Activated CD4-positive, alpha-beta T cell treated with anti-CD3 and anti-CD28 coated beads for 36 hours (primary cell): ENCODE measurements at regions not wholly inside any gene's neighbourhood (a gene's known extent, or its start where the extent isn't known, plus 50 kb on each side); places are given as distances from the start of the nearest gene placed in this dataset.

ENCODE experiments used
- ATAC-seq: fragments of 200-7000 bp; cut with Tn5 transposase; one replicate; pipeline ENCODE4 v1.10.0; 2021; ENCODE audit warnings: mild to moderate bottlenecking, moderate library complexity
- CTCF ChIA-PET: fragments of 350-600 bp; sonication (Branson Sonifier 250); formaldehyde crosslinking; loops from one replicate; lab custom pipeline; 2021; ENCODE audit warnings: antibody characterized with exemption; lab: Charles Lee
- POLR2A ChIA-PET: fragments of 350-600 bp; sonication (Branson Sonifier 250); formaldehyde crosslinking; loops from one replicate; lab custom pipeline; 2021; ENCODE audit warnings: antibody characterized with exemption, inconsistent platforms; lab: Charles Lee
- DNase-seq: peaks from one replicate; pipeline ENCODE4 v3.0.0-alpha.2; 2020
- H3K27ac Mint-ChIP-seq: one replicate; pipeline ENCODE4 v1.8.0; 2021; ENCODE audit warnings: mixed read lengths
- H3K27me3 Mint-ChIP-seq: one replicate; pipeline ENCODE4 v1.8.0; 2021; ENCODE audit warnings: mixed read lengths
- H3K36me3 Mint-ChIP-seq: one replicate; pipeline ENCODE4 v1.8.0; 2021; ENCODE audit warnings: low read depth, mixed read lengths
- H3K4me1 Mint-ChIP-seq: one replicate; pipeline ENCODE4 v1.8.0; 2021; ENCODE audit warnings: mixed read lengths
- H3K4me3 Mint-ChIP-seq: one replicate; pipeline ENCODE4 v1.8.0; 2021; ENCODE audit warnings: mild to moderate bottlenecking, moderate library complexity, mixed read lengths
- H3K9me3 Mint-ChIP-seq: one replicate; pipeline ENCODE4 v1.8.0; 2021; ENCODE audit warnings: low read depth, mixed read lengths
- intact Hi-C, 2 experiments: fragments of 100-400 bp; cut with DNase I in 1 of 2; cut with micrococcal nuclease in 1 of 2; formaldehyde crosslinking; loops; one replicate each; pipeline versions ENCODE4 v1.14.2 to v1.15.1; 2022 to 2024; cut with DNase I, micrococcal nuclease

- Mint-ChIP-seq H3K4me1 (no peaks in the 10 kb centered on the region), H3K27ac (no peak overlapping the region), H3K27me3 (no peaks in the 10 kb centered on the region), H3K9me3 (no peaks in the 10 kb centered on the region), H3K36me3 (no peaks in the 10 kb centered on the region), H3K4me3 (no peak overlapping the region)
- ChIA-PET CTCF (interaction anchor here (0.7 kb wide), 1 partner anchor 38 kb away, joined by 3 read pairs; no protein-coding TSS in a partner anchor), POLR2A (no interaction called here)
- ATAC-seq: no peak
- no peak for DNase-seq
- intact Hi-C loops: no loop called here
These were observed 154.1 kb upstream of the UNC5B start for GRCh38 chr10:71058308-71058707.

GRCh38 chr10:71059054-71059818 lies 153.1 kb upstream of the UNC5B start:
- no peaks in the 10 kb centered on the region for H3K9me3 Mint-ChIP-seq
- H3K27me3 Mint-ChIP-seq: no peaks in the 10 kb centered on the region
- ChIA-PET CTCF (no interaction called here), POLR2A (no interaction called here)
- no peaks in the 10 kb centered on the region for H3K4me1 Mint-ChIP-seq
- ATAC-seq (no peak), DNase-seq (no peak)
- intact Hi-C loops: no loop called here
- H3K27ac Mint-ChIP-seq: no peak overlapping the region
- H3K4me3 Mint-ChIP-seq: no peak overlapping the region
- no peaks in the 10 kb centered on the region for H3K36me3 Mint-ChIP-seq

- no peak for ATAC-seq
- Mint-ChIP-seq H3K27me3 (no peaks in the 10 kb centered on the region), H3K36me3 (no peaks in the 10 kb centered on the region), H3K4me3 (no peak overlapping the region), H3K27ac (no peak overlapping the region), H3K9me3 (no peaks in the 10 kb centered on the region), H3K4me1 (no peaks in the 10 kb centered on the region)
- CTCF ChIA-PET: no interaction called here
- intact Hi-C loops: loop anchor here in 1 of 2 experiments (10.0 kb wide), 1 partner anchor 135 kb away; no protein-coding TSS in a partner anchor
- no peak for DNase-seq
- POLR2A ChIA-PET: no interaction called here
These were observed 152.4 kb upstream of the UNC5B start for GRCh38 chr10:71059943-71060342.

DNA sequence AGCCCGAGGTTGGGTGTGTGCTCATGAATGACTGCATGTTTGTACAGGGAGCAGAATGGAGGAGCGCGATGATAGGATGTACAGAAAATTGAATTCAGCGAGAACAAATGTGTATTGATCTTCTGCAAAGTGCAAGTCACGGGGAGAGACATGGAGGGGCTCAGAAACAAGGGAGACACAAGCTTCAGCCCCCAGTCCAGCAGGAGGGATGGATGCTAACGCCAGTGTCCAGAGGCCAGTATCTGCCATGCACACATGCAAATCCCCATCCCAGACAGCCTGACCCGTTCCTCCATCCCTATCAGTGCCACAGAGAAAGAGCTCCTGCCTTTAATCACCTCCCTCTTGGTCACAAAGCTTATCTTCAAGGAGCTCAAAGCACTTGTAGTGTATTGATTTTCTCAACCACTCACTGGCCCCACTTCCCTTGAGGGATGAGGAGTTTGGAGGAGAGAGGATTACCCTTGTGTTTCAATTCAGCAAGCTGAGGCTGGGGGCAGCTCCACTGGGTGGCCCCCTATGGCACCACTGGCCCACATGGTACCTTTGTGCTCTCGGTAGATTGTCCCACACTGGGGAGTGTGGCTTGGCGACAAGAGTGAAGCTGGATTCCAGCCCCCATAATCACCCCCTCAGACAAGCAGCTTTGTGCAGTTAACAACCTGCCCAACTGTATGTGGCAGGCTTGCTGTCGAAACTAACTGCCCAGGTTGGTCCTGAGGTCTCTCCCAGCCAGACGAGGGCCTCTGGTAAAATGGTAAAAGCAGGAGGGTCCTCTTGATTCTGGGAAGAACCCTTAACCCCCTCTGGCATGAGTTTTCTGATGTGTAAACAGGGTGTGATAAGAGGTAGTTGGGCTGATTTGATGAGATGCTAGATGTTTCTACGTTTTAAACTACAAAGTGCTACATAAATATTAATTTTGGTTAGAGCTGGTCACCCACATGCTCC lies 151.6 kb upstream of the UNC5B start:
- Mint-ChIP-seq H3K4me1 (no peaks in the 10 kb centered on the region), H3K36me3 (no peaks in the 10 kb centered on the region), H3K27me3 (no peaks in the 10 kb centered on the region), H3K4me3 (no peak overlapping the region), H3K27ac (no peak overlapping the region), H3K9me3 (no peaks in the 10 kb centered on the region)
- CTCF ChIA-PET: no interaction called here
- DNase-seq: no peak
- intact Hi-C loops: loop anchor here in 1 of 2 experiments (10.0 kb wide), 1 partner anchor 136 kb away; no protein-coding TSS in a partner anchor
- no peak for ATAC-seq
- POLR2A ChIA-PET: no interaction called here

DNA sequence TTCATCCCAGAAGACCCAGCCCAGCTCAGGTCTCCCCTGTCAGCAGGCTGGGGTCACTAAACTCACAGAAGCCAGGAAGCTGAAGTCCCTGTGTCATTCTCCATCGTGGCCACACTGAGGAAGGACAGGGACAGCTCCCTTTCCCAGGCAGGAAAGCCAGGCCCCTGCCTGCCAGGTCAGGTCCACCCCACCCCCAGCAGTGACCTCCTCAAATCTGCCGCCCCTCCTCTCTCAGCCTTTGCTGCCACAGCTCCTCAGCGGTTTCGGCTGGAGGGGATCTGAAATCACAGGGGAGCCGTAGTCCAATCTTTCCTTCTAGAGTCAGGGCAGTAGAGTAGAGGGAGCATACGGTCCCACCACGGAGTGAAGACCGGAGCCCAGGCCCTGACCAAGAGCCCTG lies 150.9 kb upstream of the UNC5B start:
- no peaks in the 10 kb centered on the region for H3K9me3 Mint-ChIP-seq
- ChIA-PET CTCF (interaction anchor here (1.0 kb wide), 1 partner anchor 36 kb away, joined by 3 read pairs; no protein-coding TSS in a partner anchor), POLR2A (no interaction called here)
- no peak for ATAC-seq
- H3K27me3 Mint-ChIP-seq: no peaks in the 10 kb centered on the region
- H3K4me1 Mint-ChIP-seq: no peaks in the 10 kb centered on the region
- DNase-seq: no peak
- H3K27ac Mint-ChIP-seq: no peak overlapping the region
- H3K4me3 Mint-ChIP-seq: no peak overlapping the region
- intact Hi-C loops: loop anchor here in 1 of 2 experiments (10.0 kb wide), 1 partner anchor 137 kb away; no protein-coding TSS in a partner anchor
- no peaks in the 10 kb centered on the region for H3K36me3 Mint-ChIP-seq

DNA sequence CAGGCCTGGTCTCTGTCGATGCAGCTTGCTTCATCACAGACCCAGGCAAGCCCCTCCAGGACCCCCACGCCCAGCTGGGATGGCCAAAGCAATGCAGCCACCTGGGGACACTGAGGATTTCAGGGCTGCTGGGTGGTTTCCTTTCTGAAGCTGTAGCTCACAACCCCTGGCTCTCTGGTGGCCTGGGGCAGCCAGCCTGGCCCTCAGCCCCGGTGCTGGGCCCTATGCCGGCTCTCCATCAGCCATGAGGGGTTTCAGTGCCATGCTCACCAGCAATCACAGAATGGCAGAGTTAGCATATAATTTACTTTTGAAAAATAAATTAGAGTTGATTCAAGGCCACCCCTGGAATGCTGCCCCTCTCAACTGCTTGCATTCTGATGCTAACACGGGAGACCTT lies 150.2 kb upstream of the UNC5B start:
- Mint-ChIP-seq H3K27me3 (no peaks in the 10 kb centered on the region), H3K36me3 (no peaks in the 10 kb centered on the region), H3K4me1 (no peaks in the 10 kb centered on the region), H3K4me3 (no peak overlapping the region), H3K9me3 (no peaks in the 10 kb centered on the region), H3K27ac (no peak overlapping the region)
- POLR2A ChIA-PET: no interaction called here
- CTCF ChIA-PET: interaction anchor here (0.5 to 1.0 kb wide), 3 partner anchors 35 to 395 kb away, joined by 3 to 4 read pairs (median 3); no protein-coding TSS in a partner anchor
- no peak for DNase-seq
- ATAC-seq: no peak
- intact Hi-C loops: loop anchor here in 1 of 2 experiments (10.0 kb wide), 1 partner anchor 137 kb away; no protein-coding TSS in a partner anchor

DNA sequence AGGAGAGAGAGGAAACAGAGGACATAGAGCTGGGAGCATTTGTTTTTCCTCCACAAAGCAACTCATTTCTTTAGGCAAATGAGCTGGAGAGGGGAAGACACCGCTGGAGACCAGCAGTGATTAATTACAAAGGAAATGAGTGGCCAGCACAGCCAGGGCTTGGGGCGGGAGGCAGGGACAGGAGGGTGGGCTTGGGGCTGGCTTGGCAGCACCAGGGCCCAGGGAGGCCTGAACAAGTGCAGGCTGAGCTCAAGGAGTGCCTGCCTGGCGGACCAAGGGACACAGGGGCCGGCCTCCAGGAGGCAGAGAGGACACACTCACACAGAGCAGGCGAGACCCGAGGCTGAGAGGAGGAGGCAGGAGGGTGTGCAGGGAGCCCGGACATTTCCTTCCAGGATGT lies 149.0 kb upstream of the UNC5B start:
- no peak for ATAC-seq
- H3K9me3 Mint-ChIP-seq: no peaks in the 10 kb centered on the region
- H3K4me3 Mint-ChIP-seq: no peak overlapping the region
- no peaks in the 10 kb centered on the region for H3K36me3 Mint-ChIP-seq
- no peak for DNase-seq
- no peaks in the 10 kb centered on the region for H3K27me3 Mint-ChIP-seq
- no peak overlapping the region for H3K27ac Mint-ChIP-seq
- intact Hi-C loops: loop anchor here in 1 of 2 experiments (10.0 kb wide), 1 partner anchor 139 kb away; no protein-coding TSS in a partner anchor
- no peaks in the 10 kb centered on the region for H3K4me1 Mint-ChIP-seq
- ChIA-PET POLR2A (no interaction called here), CTCF (no interaction called here)

DNA sequence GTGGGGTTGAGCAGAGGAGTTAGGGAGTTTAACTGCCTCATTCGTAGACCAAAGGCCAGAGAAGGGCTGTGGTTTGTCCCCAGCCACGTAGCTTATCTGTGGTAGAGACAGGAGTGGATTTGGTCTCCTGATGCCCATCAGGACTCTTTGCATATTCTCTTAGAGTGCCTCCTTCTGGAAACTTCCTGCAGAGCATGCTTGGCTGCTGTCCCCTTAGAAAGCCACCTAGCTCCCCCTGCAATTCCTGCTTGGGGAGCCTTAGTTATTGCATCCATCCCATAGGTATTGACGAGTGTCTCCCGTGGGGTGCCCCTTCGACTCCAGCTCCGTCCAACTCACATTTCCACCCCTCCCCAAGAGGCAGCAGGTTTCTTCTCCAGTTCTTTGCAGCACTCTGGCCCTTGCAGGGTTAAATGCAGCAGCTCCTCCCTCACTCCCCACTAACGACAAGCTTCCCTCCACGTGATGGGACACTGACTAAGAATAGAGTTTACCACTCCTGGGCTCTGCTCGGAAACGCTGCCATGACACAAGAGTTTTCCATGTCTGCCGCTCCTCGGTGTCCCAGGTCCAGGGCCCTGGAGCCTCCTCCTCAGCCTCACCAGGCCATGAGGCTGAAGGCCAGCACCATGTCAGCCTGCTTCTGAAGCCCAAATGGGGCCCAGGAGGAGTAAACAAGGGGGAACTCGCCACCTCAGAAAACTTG lies 147.8 kb upstream of the UNC5B start:
- ChIA-PET CTCF (interaction anchor here (1.6 kb wide), 1 partner anchor 140 kb away, joined by 6 read pairs; no protein-coding TSS in a partner anchor), POLR2A (no interaction called here)

DNA sequence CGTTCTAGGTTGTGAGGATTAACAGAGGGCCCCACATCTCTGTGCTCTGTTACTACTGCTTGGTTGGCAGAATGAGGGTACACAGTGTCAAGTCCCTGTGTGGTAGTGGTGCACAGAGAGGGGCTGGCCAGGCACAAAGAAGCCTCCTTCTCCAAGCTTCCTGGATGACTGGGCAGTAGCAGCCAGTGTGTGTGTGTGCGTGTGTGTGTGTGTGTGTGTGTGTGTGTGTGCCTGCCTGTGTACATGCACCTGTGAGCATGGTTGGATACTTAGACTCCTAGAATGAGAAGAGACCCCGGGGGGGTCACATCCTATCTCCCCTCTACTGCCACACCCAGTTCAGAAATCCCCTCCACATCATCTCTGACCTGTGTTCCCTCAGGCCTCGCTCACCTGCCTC lies 146.7 kb upstream of the UNC5B start:
- CTCF ChIA-PET: no interaction called here
- no peak for ATAC-seq
- no peak for DNase-seq
- Mint-ChIP-seq H3K4me1 (no peaks in the 10 kb centered on the region), H3K36me3 (no peaks in the 10 kb centered on the region), H3K9me3 (no peaks in the 10 kb centered on the region), H3K4me3 (no peak overlapping the region), H3K27ac (no peak overlapping the region), H3K27me3 (no peaks in the 10 kb centered on the region)
- POLR2A ChIA-PET: no interaction called here
- intact Hi-C loops: loop anchor here in 1 of 2 experiments (10.0 kb wide), 1 partner anchor 141 kb away; no protein-coding TSS in a partner anchor

More for the DNA sequence above, 147.8 kb upstream of the UNC5B start:
- ATAC-seq (no peak), DNase-seq (no peak)
- H3K27me3 Mint-ChIP-seq: no peaks in the 10 kb centered on the region
- no peak overlapping the region for H3K27ac Mint-ChIP-seq
- H3K4me3 Mint-ChIP-seq: no peak overlapping the region
- intact Hi-C loops: loop anchor here in 1 of 2 experiments (10.0 kb wide), 1 partner anchor 140 kb away; no protein-coding TSS in a partner anchor
- no peaks in the 10 kb centered on the region for H3K9me3 Mint-ChIP-seq
- no peaks in the 10 kb centered on the region for H3K36me3 Mint-ChIP-seq
- H3K4me1 Mint-ChIP-seq: no peaks in the 10 kb centered on the region

DNA sequence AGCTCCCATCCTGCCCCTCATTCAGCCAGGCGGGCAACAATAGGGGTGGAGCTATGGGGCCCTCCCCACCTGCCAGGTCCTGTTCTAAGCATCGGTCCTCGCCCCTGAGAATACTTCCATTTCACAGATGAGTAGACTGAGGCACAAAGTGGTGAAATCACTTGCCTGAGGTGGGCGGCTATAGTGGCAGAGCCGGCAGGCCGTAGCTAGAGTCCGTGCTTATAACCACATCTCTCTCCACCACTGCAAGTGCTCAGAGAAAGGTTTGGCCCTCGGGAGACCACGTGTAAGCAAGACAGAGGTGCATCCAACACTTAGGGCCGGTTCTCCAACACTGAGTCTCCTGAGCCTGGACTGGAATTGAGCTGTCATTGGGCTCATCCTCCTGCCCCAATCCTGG lies 145.8 kb upstream of the UNC5B start:
- ChIA-PET CTCF (no interaction called here), POLR2A (no interaction called here)
- Mint-ChIP-seq H3K36me3 (no peaks in the 10 kb centered on the region), H3K4me1 (no peaks in the 10 kb centered on the region), H3K9me3 (no peaks in the 10 kb centered on the region), H3K27me3 (no peaks in the 10 kb centered on the region), H3K27ac (no peak overlapping the region), H3K4me3 (no peak overlapping the region)
- DNase-seq (no peak), ATAC-seq (no peak)
- intact Hi-C loops: loop anchor here in 1 of 2 experiments (10.0 kb wide), 1 partner anchor 142 kb away; no protein-coding TSS in a partner anchor
